CD14-positive monocyte (primary cell): ENCODE measurements at regions not wholly inside any gene's neighbourhood (a gene's known extent, or its start where the extent isn't known, plus 50 kb on each side); places are given as distances from the start of the nearest gene placed in this dataset.

Experiments
- DNase-seq, 3 donors: peaks; one replicate each; pipeline ENCODE4 v3.0.0-alpha.2; 2011 to 2022
- H2AFZ ChIP-seq: 2 replicates; pipeline ENCODE4 v1.6.0; 2012; ENCODE audit warnings: mild to moderate bottlenecking, low read depth, low read length, inconsistent platforms; ENCODE audit not compliant: insufficient read depth, poor library complexity, severe bottlenecking
- H3K27ac ChIP-seq, 2 donors: 1 replicate in 1 of 2; 2 replicates in 1 of 2; pipeline ENCODE4 v1.5.1; 2012 to 2013; ENCODE audit warnings: low read length in 2 of 2, control low read depth in 1 of 2, inconsistent platforms in 1 of 2, low read depth in 1 of 2, mild to moderate bottlenecking in 1 of 2
- H3K27me3 ChIP-seq, 2 donors: one replicate each; pipeline versions ENCODE4 v1.6.0 to v1.6.1; 2011 to 2013; ENCODE audit warnings: low read length in 2 of 2; ENCODE audit not compliant: control insufficient read depth in 2 of 2, insufficient read depth in 2 of 2
- H3K36me3 ChIP-seq, 2 donors: replicated peaks in 1 of 2; 1 replicate in 1 of 2; 2 replicates in 1 of 2; pipeline versions ENCODE4 v1.5.1 to v1.6.1; 2012 to 2013; ENCODE audit warnings: low read length in 2 of 2, control low read depth in 1 of 2, inconsistent platforms in 1 of 2, mild to moderate bottlenecking in 1 of 2; ENCODE audit not compliant: insufficient read depth in 2 of 2, control insufficient read depth in 1 of 2
- H3K4me1 ChIP-seq, 2 donors: 1 replicate in 1 of 2; 2 replicates in 1 of 2; pipeline versions ENCODE4 v1.5.1 to v1.6.1; 2012 to 2013; ENCODE audit warnings: low read length in 2 of 2, control low read depth in 1 of 2, inconsistent platforms in 1 of 2, mild to moderate bottlenecking in 1 of 2, moderate library complexity in 1 of 2; ENCODE audit not compliant: insufficient read depth in 2 of 2, control insufficient read depth in 1 of 2
- H3K4me2 ChIP-seq: replicated peaks from 2 replicates; pipeline ENCODE3; 2012; ENCODE audit warnings: low read length, moderate library complexity, mild to moderate bottlenecking; ENCODE audit not compliant: poor library complexity, severe bottlenecking; ENCODE audit errors: extremely low read depth
- H3K4me3 ChIP-seq, 3 experiments: fragments of 200-600 bp in 1 of 3; sonication (generic) in 1 of 3; replicated peaks in 1 of 3; 1 replicate in 2 of 3; 2 replicates in 1 of 3; pipeline ENCODE4 v1.5.1; 2011 to 2013; ENCODE audit warnings: low read length in 3 of 3, mild to moderate bottlenecking in 3 of 3, control low read depth in 2 of 3, low read depth in 2 of 3, inconsistent platforms in 1 of 3, moderate library complexity in 1 of 3
- H3K79me2 ChIP-seq: 2 replicates; pipeline ENCODE4 v1.6.0; 2012; ENCODE audit warnings: mild to moderate bottlenecking, control low read depth, inconsistent platforms, low read length, moderate library complexity; ENCODE audit not compliant: insufficient read depth
- H3K9ac ChIP-seq: 2 replicates; pipeline ENCODE4 v1.6.0; 2017; ENCODE audit warnings: low read length, mild to moderate bottlenecking; ENCODE audit not compliant: insufficient read depth, poor library complexity, severe bottlenecking
- H3K9me3 ChIP-seq, 2 donors: replicated peaks in 1 of 2; 1 replicate in 1 of 2; 2 replicates in 1 of 2; pipeline versions ENCODE4 v1.5.1 to v1.6.1; 2012 to 2013; ENCODE audit warnings: low read length in 2 of 2, control low read depth in 1 of 2; ENCODE audit not compliant: control insufficient read depth in 1 of 2, insufficient read depth in 1 of 2
- H4K20me1 ChIP-seq: 2 replicates; pipeline ENCODE4 v1.6.0; 2012; ENCODE audit warnings: mild to moderate bottlenecking, low read length, control low read depth, moderate library complexity; ENCODE audit not compliant: insufficient read depth
- H3K27ac Mint-ChIP-seq, 7 donors: one replicate each; pipeline ENCODE4 v1.8.0; 2020; ENCODE audit warnings: mild to moderate bottlenecking in 7 of 7, mixed read lengths in 7 of 7, moderate library complexity in 6 of 7, inconsistent platforms in 2 of 7
- H3K27me3 Mint-ChIP-seq, 3 donors: one replicate each; pipeline ENCODE4 v1.8.0; 2021 to 2022; ENCODE audit warnings: low read depth in 3 of 3, mild to moderate bottlenecking in 3 of 3, mixed read lengths in 3 of 3, moderate library complexity in 3 of 3, inconsistent platforms in 1 of 3
- H3K36me3 Mint-ChIP-seq, 2 donors: one replicate each; pipeline ENCODE4 v1.8.0; 2020; ENCODE audit warnings: mixed read lengths in 2 of 2, inconsistent platforms in 1 of 2, mild to moderate bottlenecking in 1 of 2
- H3K4me1 Mint-ChIP-seq: one replicate; pipeline ENCODE4 v1.8.0; 2020; ENCODE audit warnings: mild to moderate bottlenecking, mixed read lengths
- H3K4me3 Mint-ChIP-seq, 2 donors: one replicate each; pipeline ENCODE4 v1.8.0; 2020; ENCODE audit warnings: mild to moderate bottlenecking in 2 of 2, mixed read lengths in 2 of 2, moderate library complexity in 1 of 2
- H3K9me3 Mint-ChIP-seq, 7 donors: one replicate each; pipeline ENCODE4 v1.8.0; 2020 to 2022; ENCODE audit warnings: mixed read lengths in 7 of 7, mild to moderate bottlenecking in 6 of 7, moderate library complexity in 6 of 7, inconsistent platforms in 2 of 7
- WGBS: methylation state at CpG from one replicate; pipeline ENCODE4 v1.1.5; 2013; ENCODE audit warnings: missing lambda C conversion rate; ENCODE audit not compliant: insufficient coverage; 5-methylcytosine and 5-hydroxymethylcytosine counted together
- intact Hi-C, 2 donors: fragments of 100-400 bp; cut with micrococcal nuclease; formaldehyde crosslinking; loops; one replicate each; pipeline versions ENCODE4 v1.15.0 to v1.15.1; 2023
- TF ChIP-seq, protein P1 (sequence below): fragments of 200-600 bp; IDR thresholded peaks from one replicate; pipeline ENCODE4 v1.8.0; 2022; ENCODE audit warnings: antibody characterized with exemption, mild to moderate bottlenecking

DNA sequence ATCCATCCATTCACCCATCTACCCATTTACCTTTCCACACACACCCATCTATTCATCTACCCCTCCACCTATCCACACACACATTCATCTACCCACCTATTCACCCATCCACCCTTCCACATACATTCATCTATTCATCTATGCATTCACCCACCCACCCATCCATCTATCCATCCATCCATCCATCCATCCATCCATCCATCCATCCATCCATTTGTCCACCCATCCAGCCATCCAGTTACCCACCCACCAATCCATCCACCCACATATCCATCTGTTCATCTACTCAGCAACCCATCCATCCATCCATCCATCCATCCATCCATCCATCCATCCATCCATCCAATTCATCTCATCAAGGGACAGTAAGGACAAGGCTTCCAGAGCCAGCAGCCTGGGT lies 74.0 kb downstream of the INHBB start:
- Histone ChIP-seq H3K36me3 (no peaks in the 10 kb centered on the region), H2AFZ (no peak overlapping the region), H3K4me2 (no peak overlapping the region), H3K27me3 (no peaks in the 10 kb centered on the region), H3K27ac (no peak overlapping the region), H3K9me3 (no peaks in the 10 kb centered on the region), H3K79me2 (no peaks in the 10 kb centered on the region), H3K4me3 (no peak overlapping the region), H3K9ac (no peak overlapping the region), H3K4me1 (no peaks in the 10 kb centered on the region), H4K20me1 (no peaks in the 10 kb centered on the region)
- H3K27ac Mint-ChIP-seq, result no peak overlapping the region
- intact Hi-C loops, result no loop called here
- TF ChIP-seq, protein P1, sequence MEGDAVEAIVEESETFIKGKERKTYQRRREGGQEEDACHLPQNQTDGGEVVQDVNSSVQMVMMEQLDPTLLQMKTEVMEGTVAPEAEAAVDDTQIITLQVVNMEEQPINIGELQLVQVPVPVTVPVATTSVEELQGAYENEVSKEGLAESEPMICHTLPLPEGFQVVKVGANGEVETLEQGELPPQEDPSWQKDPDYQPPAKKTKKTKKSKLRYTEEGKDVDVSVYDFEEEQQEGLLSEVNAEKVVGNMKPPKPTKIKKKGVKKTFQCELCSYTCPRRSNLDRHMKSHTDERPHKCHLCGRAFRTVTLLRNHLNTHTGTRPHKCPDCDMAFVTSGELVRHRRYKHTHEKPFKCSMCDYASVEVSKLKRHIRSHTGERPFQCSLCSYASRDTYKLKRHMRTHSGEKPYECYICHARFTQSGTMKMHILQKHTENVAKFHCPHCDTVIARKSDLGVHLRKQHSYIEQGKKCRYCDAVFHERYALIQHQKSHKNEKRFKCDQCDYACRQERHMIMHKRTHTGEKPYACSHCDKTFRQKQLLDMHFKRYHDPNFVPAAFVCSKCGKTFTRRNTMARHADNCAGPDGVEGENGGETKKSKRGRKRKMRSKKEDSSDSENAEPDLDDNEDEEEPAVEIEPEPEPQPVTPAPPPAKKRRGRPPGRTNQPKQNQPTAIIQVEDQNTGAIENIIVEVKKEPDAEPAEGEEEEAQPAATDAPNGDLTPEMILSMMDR, result no peak
- no peaks in the 10 kb centered on the region for H3K4me1 Mint-ChIP-seq
- H3K36me3 Mint-ChIP-seq, result no peaks in the 10 kb centered on the region
- no peak for DNase-seq
- H3K27me3 Mint-ChIP-seq, result peaks cover 9 to 14% (median 11%) of the 10 kb centered on the region in 3 donors
- no peak overlapping the region for H3K4me3 Mint-ChIP-seq
- no peaks in the 10 kb centered on the region for H3K9me3 Mint-ChIP-seq

DNA sequence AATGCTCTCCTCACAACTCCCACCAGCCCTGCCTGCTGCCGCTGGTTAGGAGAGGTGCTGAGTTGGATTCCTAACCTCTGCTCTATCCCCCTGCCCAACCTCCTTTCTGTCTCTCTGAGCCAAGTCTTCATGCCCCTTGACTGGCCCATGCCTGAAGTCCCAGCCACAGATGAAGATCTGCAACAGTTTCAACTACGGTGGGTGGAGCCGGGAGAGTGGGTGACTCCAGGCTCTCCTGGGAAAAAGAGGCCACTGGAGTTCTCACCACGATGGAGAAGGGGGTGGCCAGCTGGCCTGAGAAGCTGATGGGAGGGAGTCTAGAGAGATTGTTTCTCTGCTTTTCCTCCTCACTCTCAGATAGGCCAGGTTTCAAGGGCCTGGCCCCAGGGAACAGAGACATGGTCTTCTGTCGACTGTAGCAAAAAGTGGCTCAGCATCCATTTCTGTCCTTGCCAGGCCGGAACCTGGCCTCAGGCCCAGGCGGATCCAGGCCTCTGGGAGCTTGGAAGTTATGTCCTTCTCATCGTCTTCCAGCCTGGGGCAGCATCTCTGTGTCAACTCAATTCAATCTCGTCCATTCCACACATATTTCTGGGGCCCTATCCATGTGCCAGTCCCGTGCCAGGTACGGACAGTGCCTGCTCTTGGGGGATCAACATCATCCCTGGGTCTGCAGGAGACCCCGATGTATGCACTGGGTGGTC lies 75.3 kb downstream of the INHBB start:
- Histone ChIP-seq H4K20me1 (no peaks in the 10 kb centered on the region), H3K36me3 (no peaks in the 10 kb centered on the region), H2AFZ (no peak overlapping the region), H3K9ac (no peak overlapping the region), H3K79me2 (no peaks in the 10 kb centered on the region), H3K4me3 (no peak overlapping the region), H3K4me2 (no peak overlapping the region), H3K27ac (no peak overlapping the region), H3K27me3 (no peaks in the 10 kb centered on the region), H3K9me3 (no peaks in the 10 kb centered on the region), H3K4me1 (no peaks in the 10 kb centered on the region)
- H3K27me3 Mint-ChIP-seq, result peaks cover 6 to 16% (median 14%) of the 10 kb centered on the region in 3 donors
- no peaks in the 10 kb centered on the region for H3K36me3 Mint-ChIP-seq
- TF ChIP-seq, protein P1, result no peak
- no peak overlapping the region for H3K4me3 Mint-ChIP-seq
- H3K27ac Mint-ChIP-seq, result no peak overlapping the region
- no peaks in the 10 kb centered on the region for H3K4me1 Mint-ChIP-seq
- no peak for DNase-seq
- WGBS, result 95% methylated on average over 10 of the region's 12 CpGs
- H3K9me3 Mint-ChIP-seq, result no peaks in the 10 kb centered on the region
- intact Hi-C loops, result no loop called here
